OCI-M1 (cell line): ENCODE measurements at regions not wholly inside any gene's neighbourhood (a gene's known extent, or its start where the extent isn't known, plus 50 kb on each side); places are given as distances from the start of the nearest gene placed in this dataset.
"Not testable (repeated sequence)": the region's sequence is repeated elsewhere in the genome, so short reads cannot be mapped to it uniquely, and the experiment has no call there.

Source experiments
- DNase-seq: peaks from one replicate; lab custom pipeline; 2025; lab: John Stamatoyannopoulos, UW

GRCh38 chr11:100531290-100531689 is 155.8 kb upstream of the ARHGAP42 start:
- DNase-seq, result not testable (repeated sequence)

GRCh38 chr11:100536979-100537378 is 150.1 kb upstream of the ARHGAP42 start:
- DNase-seq, result no peak

GRCh38 chr11:100543386-100543785 is 143.7 kb upstream of the ARHGAP42 start:
- no peak for DNase-seq

DNA sequence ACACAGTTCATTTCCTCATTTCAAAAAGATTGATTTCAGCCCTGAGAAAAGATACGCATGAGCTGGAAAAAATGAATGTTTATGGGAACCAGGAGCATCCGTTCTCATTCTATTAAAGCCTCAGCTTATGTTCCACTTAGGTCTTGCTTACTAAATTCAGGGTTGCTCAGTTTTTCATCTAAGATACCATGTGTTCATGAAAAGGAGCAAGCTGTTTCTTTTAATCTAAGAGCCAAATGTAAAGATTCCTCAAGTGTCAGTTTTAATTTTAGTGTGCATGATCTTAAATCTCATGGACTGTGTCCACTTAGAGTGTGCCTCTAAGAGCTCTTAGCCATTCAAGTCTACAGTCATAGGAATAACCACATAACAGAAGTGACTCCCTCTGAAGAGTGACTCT is 141.5 kb upstream of the ARHGAP42 start:
- DNase-seq, result no peak

GRCh38 chr11:100545970-100546369 is 141.1 kb upstream of the ARHGAP42 start:
- no peak for DNase-seq

GRCh38 chr11:100546714-100547113 is 140.4 kb upstream of the ARHGAP42 start:
- no peak for DNase-seq

GRCh38 chr11:100550298-100550697 is 136.8 kb upstream of the ARHGAP42 start:
- DNase-seq, result no peak

- DNase-seq, result no peak
These were observed 136.0 kb upstream of the ARHGAP42 start for GRCh38 chr11:100550912-100551632.

- no peak for DNase-seq
These were observed 131.2 kb upstream of the ARHGAP42 start for GRCh38 chr11:100555931-100556330.

GRCh38 chr11:100556781-100557180 is 130.3 kb upstream of the ARHGAP42 start:
- no peak for DNase-seq

DNA sequence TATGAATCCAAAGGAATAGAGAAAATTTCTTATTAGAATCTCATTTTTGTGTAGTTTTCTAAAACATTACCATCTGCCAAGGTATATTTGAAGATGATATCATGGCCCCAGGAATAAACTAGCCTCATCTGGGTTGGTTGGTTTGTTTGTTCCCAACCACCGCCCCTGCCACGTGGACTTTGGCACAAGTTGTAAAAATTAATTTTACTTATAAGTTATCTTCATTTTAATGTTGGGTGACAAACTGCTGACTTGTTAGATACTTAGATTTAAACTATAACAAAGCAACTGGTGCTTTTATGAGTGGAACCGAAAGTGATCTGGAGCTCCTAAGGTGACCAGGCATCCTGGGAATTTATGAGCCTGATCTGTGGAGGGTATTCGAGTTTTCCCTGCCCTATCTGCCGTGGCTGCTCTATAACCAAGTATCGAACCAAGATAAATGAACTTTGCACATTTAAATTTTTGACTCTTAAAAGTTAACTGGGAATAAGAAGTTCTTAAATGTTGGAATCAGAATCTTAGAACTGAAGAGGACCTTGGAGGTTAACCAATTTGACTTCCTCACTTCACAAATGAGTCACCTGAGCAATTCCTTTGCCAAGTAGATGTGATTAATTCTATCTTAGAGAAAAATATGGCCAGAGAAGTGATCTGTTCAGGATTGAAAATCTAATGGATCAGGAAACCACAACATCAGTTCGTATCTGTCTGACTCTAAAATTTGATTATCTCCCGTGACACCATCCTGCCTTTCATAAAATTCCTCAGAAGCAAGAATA is 129.1 kb upstream of the ARHGAP42 start:
- no peak for DNase-seq

- DNase-seq, result no peak
These were observed 126.5 kb upstream of the ARHGAP42 start for GRCh38 chr11:100560606-100561005.

GRCh38 chr11:100561323-100561722 is 125.8 kb upstream of the ARHGAP42 start:
- DNase-seq, result no peak

DNA sequence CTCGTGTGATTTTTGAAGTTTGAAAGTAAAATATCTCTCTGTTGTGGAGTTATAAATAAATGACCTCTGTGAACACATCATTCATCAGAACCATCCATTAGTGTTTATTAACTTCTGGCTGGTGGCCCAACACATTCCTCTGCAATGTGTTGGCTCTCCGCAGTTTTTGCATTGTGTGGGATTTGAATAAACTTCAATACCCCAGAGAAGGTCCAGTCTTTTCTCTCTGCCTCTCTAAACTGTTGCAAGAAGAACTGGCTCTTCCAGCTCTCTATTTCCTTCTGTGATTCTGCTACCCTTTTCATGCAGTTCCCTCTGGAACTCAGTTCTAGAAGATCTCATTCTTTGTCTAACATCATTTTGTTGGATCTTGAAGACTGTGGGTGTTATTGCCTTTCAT is 125.0 kb upstream of the ARHGAP42 start:
- no peak for DNase-seq

- no peak for DNase-seq
These were observed 123.4 kb upstream of the ARHGAP42 start for GRCh38 chr11:100563541-100564280.

GRCh38 chr11:100573911-100574513 is 113.1 kb upstream of the ARHGAP42 start:
- DNase-seq, result no peak

GRCh38 chr11:100574894-100575769 is 112.0 kb upstream of the ARHGAP42 start:
- DNase-seq, result peak; percentile 47

DNA sequence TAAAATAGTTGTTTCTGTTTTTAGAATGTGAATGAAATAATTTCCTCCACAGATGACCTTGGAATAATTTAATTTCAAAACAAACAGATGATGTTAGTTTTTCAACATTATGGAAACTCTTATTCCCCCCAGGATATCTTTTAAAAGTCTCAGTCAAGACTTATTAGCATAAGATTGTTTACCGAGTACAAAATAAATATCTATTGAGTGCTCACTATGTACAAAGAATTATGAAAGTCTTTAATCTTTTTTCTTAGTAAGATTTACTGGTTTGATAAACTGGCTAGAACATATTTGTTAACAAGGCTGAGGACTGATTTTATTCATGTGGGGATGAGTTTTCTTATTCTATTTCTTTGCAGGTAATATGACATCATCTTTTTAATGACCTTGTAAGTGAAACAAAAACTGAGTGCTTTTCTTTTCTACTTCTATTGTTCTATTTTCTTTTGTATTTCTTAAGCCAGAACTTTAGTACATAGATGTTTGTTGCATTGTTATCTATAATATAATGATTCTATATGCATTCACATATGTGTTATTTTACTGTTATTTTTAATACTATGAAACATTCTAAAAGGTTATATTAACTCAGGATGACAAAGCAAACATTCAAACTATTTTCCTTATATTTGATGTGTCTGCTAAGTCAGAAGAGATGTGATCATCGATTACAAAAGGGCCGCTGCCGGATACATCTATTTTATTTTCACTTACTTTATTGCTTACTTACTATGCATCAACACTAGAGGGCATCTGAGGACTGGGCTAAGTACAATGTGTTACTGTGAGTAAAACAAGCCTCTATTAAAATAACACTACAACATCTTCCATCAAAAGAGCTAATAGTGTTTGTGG is 111.0 kb upstream of the ARHGAP42 start:
- DNase-seq, result peak; percentile 69

- DNase-seq, result no peak
These were observed 110.4 kb upstream of the ARHGAP42 start for GRCh38 chr11:100576718-100577021.

DNA sequence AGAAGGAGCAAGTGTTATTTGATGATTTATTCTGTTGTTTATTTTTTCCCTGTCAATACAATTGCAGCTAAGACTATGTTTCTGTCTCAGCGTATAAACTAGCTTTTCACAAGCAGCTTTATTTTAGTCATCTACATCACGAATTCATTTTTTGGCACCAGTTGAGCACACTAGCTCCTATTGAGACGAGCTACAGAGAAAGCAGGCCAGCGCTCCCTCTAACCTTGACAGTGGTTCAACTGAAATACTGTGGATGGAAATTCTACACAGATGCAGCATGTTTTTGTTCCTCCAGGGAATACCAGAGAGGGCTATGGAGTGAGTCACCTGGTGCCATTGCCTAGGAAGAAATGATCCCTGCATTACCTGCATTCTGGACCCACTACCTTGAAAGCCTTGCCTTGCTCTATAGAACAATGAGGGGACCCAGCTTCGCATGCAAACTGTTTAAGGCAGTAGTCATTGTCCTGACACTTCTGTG is 108.2 kb upstream of the ARHGAP42 start:
- no peak for DNase-seq
